Tibial nerve (tissue), 4 donors: ENCODE measurements at regions not wholly inside any gene's neighbourhood (a gene's known extent, or its start where the extent isn't known, plus 50 kb on each side); places are given as distances from the start of the nearest gene placed in this dataset.

Experiments
- DNase-seq, 2 donors: peaks; one replicate each; pipeline ENCODE4 v3.0.0-alpha.2; 2019; ENCODE audit warnings: low spot score in 2 of 2
- H3K27ac ChIP-seq, 4 donors: fragments of 200-600 bp; sonication (generic) in 3 of 4; one replicate each; pipeline ENCODE4 v1.5.1; 2017 to 2019; ENCODE audit warnings: mild to moderate bottlenecking in 1 of 4
- H3K27me3 ChIP-seq, 2 donors: fragments of 200-600 bp; sonication (generic) in 1 of 2; one replicate each; pipeline versions ENCODE4 v1.5.1 to v1.6.0; 2017 to 2019
- H3K36me3 ChIP-seq, 3 donors: fragments of 200-600 bp; sonication (generic); one replicate each; pipeline ENCODE4 v1.5.1; 2018 to 2019
- H3K4me1 ChIP-seq, 4 donors: fragments of 200-600 bp; sonication (generic) in 3 of 4; one replicate each; pipeline ENCODE4 v1.5.1; 2017 to 2019
- H3K4me3 ChIP-seq, 4 donors: fragments of 200-600 bp; sonication (generic) in 3 of 4; one replicate each; pipeline ENCODE4 v1.5.1; 2017 to 2019; ENCODE audit warnings: mild to moderate bottlenecking in 1 of 4, moderate library complexity in 1 of 4
- H3K9me3 ChIP-seq, 4 donors: fragments of 200-600 bp; sonication (generic) in 3 of 4; one replicate each; pipeline ENCODE4 v1.5.1; 2017 to 2019
- EP300 ChIP-seq, 2 donors: sonication (generic); formaldehyde crosslinking; IDR thresholded peaks; one replicate each; pipeline ENCODE4 v1.6.1; 2017; ENCODE audit warnings: antibody characterized with exemption in 2 of 2, mild to moderate bottlenecking in 1 of 2
- POLR2A ChIP-seq, 2 donors: fragments of 450-650 bp; IDR thresholded peaks; one replicate each; pipeline ENCODE4 v1.6.1; 2017; ENCODE audit warnings: antibody characterized with exemption in 2 of 2, mild to moderate bottlenecking in 2 of 2, moderate library complexity in 2 of 2
- WGBS, 2 donors: methylation state at CpG; one replicate each; pipeline ENCODE4 v1.1.5; 2018; 5-methylcytosine and 5-hydroxymethylcytosine counted together
- TF ChIP-seq, protein P1 (sequence below), 5 experiments: fragments of 200-600 bp in 3 of 5; fragments of 450-650 bp in 2 of 5; sonication (generic) in 3 of 5; IDR thresholded peaks; one replicate each; pipeline ENCODE4 v1.5.1; 2016 to 2019; ENCODE audit warnings: antibody characterized with exemption in 5 of 5, mild to moderate bottlenecking in 3 of 5, moderate library complexity in 2 of 5

DNA sequence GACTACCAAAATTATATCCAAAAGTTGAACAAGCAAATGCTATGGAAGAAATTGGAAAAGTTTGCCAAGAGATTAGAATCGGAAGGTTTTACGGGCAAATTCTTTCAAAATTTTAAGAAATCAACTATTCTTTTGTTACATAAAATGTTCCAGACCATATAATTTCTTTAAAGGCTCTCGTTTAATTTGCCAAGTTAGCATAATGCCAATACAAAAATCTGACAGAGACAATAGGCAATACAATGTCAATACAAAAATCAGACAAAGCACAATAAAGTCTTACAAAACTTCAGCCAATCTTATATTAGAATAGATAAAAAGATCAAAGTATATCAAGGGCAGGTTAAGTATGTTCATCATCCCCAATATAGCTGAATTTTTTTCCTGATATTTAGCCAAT is 224.2 kb downstream of the BCL11A start:
- no peaks in the 10 kb centered on the region for H3K4me1 ChIP-seq
- 76 to 85% methylated on average over 3 of the region's 3 CpGs for WGBS, 2 donors
- no peaks in the 10 kb centered on the region for H3K27me3 ChIP-seq
- DNase-seq: no peak
- peaks cover 0 to 15% (median 1%) of the 10 kb centered on the region in 4 donors for H3K9me3 ChIP-seq
- H3K36me3 ChIP-seq: no peaks in the 10 kb centered on the region
- TF ChIP-seq POLR2A (IDR thresholded peaks at IDR 0.05): no peak
- TF ChIP-seq EP300 (IDR thresholded peaks at IDR 0.05): no peak
- TF ChIP-seq, protein P1, sequence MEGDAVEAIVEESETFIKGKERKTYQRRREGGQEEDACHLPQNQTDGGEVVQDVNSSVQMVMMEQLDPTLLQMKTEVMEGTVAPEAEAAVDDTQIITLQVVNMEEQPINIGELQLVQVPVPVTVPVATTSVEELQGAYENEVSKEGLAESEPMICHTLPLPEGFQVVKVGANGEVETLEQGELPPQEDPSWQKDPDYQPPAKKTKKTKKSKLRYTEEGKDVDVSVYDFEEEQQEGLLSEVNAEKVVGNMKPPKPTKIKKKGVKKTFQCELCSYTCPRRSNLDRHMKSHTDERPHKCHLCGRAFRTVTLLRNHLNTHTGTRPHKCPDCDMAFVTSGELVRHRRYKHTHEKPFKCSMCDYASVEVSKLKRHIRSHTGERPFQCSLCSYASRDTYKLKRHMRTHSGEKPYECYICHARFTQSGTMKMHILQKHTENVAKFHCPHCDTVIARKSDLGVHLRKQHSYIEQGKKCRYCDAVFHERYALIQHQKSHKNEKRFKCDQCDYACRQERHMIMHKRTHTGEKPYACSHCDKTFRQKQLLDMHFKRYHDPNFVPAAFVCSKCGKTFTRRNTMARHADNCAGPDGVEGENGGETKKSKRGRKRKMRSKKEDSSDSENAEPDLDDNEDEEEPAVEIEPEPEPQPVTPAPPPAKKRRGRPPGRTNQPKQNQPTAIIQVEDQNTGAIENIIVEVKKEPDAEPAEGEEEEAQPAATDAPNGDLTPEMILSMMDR (IDR thresholded peaks at IDR 0.05): no peak
- no peak overlapping the region for H3K4me3 ChIP-seq
- no peak overlapping the region for H3K27ac ChIP-seq

DNA sequence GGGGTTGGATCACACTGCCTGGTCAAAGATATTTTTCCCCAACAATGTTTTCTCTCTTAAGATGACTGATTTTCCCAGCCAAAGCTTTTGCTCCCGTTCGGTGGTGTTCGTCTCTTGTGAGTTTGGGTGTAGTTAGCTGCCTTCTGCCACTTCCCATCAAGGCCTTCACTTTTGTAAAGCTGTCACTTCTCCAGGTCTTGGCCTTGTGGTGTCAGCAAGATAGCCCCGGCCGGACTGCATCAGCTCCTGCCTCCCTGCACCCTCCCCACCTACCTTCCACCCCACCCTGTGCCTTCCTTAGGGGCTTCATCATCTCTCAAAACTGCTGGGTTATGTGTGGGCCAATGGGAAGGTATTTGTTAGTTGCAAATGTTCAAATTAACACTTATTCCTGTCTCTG is 228.9 kb downstream of the BCL11A start:
- peaks cover 0 to 15% (median 1%) of the 10 kb centered on the region in 4 donors for H3K9me3 ChIP-seq
- no peaks in the 10 kb centered on the region for H3K27me3 ChIP-seq
- TF ChIP-seq EP300 (IDR thresholded peaks at IDR 0.05): no peak
- no peak for TF ChIP-seq POLR2A (IDR thresholded peaks at IDR 0.05)
- TF ChIP-seq, protein P1 (IDR thresholded peaks at IDR 0.05): no peak
- H3K4me3 ChIP-seq: no peak overlapping the region
- DNase-seq: no peak
- no peaks in the 10 kb centered on the region for H3K4me1 ChIP-seq
- no peaks in the 10 kb centered on the region for H3K36me3 ChIP-seq
- WGBS, 2 donors: 74 to 75% methylated on average over 5 of the region's 5 CpGs
- H3K27ac ChIP-seq: no peak overlapping the region

DNA sequence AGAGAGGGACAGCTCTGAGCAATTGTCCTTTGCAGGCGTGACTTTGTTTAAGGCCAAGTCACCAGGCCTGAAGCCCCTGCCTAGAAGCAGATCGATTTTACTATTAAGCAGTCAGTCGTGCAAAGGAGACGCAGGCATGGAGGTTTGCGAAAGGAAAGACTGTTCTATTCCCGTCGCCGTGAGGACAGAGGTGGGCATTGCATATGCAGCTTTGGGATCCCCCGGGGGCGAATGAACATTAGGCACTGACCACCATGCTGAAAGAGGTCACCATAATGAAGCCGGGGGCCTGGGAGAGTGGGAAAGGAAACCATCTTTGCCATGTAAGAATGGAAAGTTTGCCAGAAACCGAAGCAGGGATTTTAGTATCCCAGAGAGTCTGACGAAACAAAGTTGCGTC is 231.6 kb downstream of the BCL11A start:
- Histone ChIP-seq H3K36me3 (no peaks in the 10 kb centered on the region), H3K4me1 (peaks cover 0 to 12% (median 0%) of the 10 kb centered on the region in 4 donors), H3K4me3 (no peak overlapping the region), H3K9me3 (peaks cover 0 to 12% (median under 1%) of the 10 kb centered on the region in 4 donors), H3K27ac (no peak overlapping the region), H3K27me3 (peaks cover 0 to 12% of the 10 kb centered on the region in 2 donors)
- TF ChIP-seq EP300 (IDR thresholded peaks at IDR 0.05) (no peak), POLR2A (IDR thresholded peaks at IDR 0.05) (no peak)
- TF ChIP-seq, protein P1 (IDR thresholded peaks at IDR 0.05): no peak
- no peak for DNase-seq
- WGBS, 2 donors: 78 to 79% methylated on average over 14 of the region's 14 CpGs

DNA sequence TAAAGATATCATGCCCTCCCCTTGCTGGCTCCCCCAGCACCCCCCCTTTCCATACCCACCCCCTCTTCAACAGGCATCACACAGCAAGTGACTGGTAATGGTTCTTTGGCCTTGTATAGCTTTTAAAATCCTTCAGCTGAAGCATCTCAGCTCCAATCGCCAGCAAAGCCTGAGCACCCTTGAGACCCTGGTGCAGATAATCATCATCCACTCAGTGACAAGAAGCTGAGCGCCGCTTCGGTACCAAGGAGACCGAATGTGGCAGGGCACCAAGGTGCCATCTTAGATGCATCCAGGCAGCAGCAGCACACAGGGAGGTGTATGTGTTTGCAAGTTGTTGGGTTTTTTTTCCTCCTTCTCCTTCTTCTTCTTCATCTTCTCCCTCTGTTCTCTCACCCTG is 232.7 kb downstream of the BCL11A start:
- peaks cover 0 to 5% (median 0%) of the 10 kb centered on the region in 4 donors for H3K9me3 ChIP-seq
- H3K27ac ChIP-seq: no peak overlapping the region
- no peaks in the 10 kb centered on the region for H3K36me3 ChIP-seq
- H3K4me3 ChIP-seq: no peak overlapping the region
- H3K27me3 ChIP-seq: peaks cover 0 to 12% of the 10 kb centered on the region in 2 donors
- no peak for DNase-seq
- 92 to 94% methylated on average over 5 of the region's 5 CpGs for WGBS, 2 donors
- H3K4me1 ChIP-seq: peaks cover 0 to 12% (median 0%) of the 10 kb centered on the region in 4 donors
- TF ChIP-seq POLR2A (IDR thresholded peaks at IDR 0.05): no peak

DNA sequence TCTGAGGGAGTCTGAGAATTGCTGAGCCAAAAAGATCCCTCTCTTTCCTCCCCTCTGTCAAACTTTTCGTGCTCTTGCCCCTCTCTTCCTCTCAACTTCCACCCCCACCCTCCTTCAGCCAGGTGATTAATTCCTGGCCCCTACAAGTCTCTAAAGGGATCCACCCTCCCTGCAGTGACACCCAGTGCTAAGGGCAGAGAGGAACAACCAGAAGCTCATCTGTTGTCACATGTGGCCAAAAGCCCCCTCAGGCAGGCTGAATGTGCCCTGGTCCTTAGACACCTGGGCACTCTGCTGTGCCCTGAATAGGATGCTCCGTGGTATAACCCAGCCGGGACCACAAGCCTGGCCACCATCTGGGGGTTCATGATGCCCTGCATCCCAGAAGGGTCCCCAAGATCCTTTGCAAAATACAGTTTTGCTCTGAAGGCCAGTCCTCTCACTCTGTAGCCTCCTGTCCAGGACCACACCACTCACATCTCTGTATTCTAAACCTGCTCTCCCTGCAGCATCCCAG is 234.4 kb downstream of the BCL11A start:
- no peak for TF ChIP-seq POLR2A (IDR thresholded peaks at IDR 0.05)
- no peak for TF ChIP-seq EP300 (IDR thresholded peaks at IDR 0.05)
- TF ChIP-seq, protein P1 (IDR thresholded peaks at IDR 0.05): no peak
- DNase-seq: no peak
- WGBS, 2 donors: 78 to 86% methylated on average over 3 of the region's 3 CpGs
- no peak overlapping the region for H3K27ac ChIP-seq
- H3K9me3 ChIP-seq: no peaks in the 10 kb centered on the region
- peaks cover 0 to 12% of the 10 kb centered on the region in 2 donors for H3K27me3 ChIP-seq
- H3K4me3 ChIP-seq: no peak overlapping the region
- peaks cover 0 to 12% (median 0%) of the 10 kb centered on the region in 4 donors for H3K4me1 ChIP-seq
- no peaks in the 10 kb centered on the region for H3K36me3 ChIP-seq
